Mesenchymal stem cell (in vitro differentiated cells and primary cell): ENCODE measurements at regions not wholly inside any gene's neighbourhood (a gene's known extent, or its start where the extent isn't known, plus 50 kb on each side); places are given as distances from the start of the nearest gene placed in this dataset.
A peak's percentile ranks its signal among the peaks of the same experiment; 100 is the strongest.

Experiments used
- DNase-seq: peaks from one replicate; pipeline ENCODE4 v3.0.0-alpha.2; 2013
- H2AFZ ChIP-seq: one replicate; pipeline ENCODE4 v1.6.1; 2013; ENCODE audit warnings: low read depth, mild to moderate bottlenecking, control low read depth, inconsistent platforms, low read length, moderate library complexity
- H2AK5ac ChIP-seq: 2 replicates; pipeline ENCODE4 v1.6.1; 2013; ENCODE audit warnings: low read length, moderate library complexity, mild to moderate bottlenecking, inconsistent platforms; ENCODE audit not compliant: severe bottlenecking
- H2BK120ac ChIP-seq: one replicate; pipeline ENCODE4 v1.6.1; 2013; ENCODE audit warnings: low read depth, mild to moderate bottlenecking, inconsistent platforms, low read length, moderate library complexity
- H2BK12ac ChIP-seq, 2 experiments: one replicate each; pipeline ENCODE4 v1.6.1; 2013; ENCODE audit warnings: inconsistent platforms in 2 of 2, low read length in 2 of 2, mild to moderate bottlenecking in 2 of 2, moderate library complexity in 2 of 2, control low read depth in 1 of 2
- H2BK15ac ChIP-seq: one replicate; pipeline ENCODE4 v1.6.1; 2013; ENCODE audit warnings: mild to moderate bottlenecking, low read depth, inconsistent platforms; ENCODE audit not compliant: poor library complexity, severe bottlenecking
- H2BK5ac ChIP-seq: 2 replicates; pipeline ENCODE4 v1.6.1; 2013; ENCODE audit warnings: low read depth, mild to moderate bottlenecking, low read length, control low read depth, inconsistent platforms; ENCODE audit not compliant: poor library complexity, severe bottlenecking
- H3K14ac ChIP-seq, 2 experiments: one replicate each; pipeline ENCODE4 v1.6.1; 2013; ENCODE audit warnings: inconsistent platforms in 2 of 2, low read length in 2 of 2, control low read depth in 1 of 2, mild to moderate bottlenecking in 1 of 2, moderate library complexity in 1 of 2
- H3K18ac ChIP-seq, 2 experiments: one replicate each; pipeline ENCODE4 v1.6.1; 2013; ENCODE audit warnings: inconsistent platforms in 2 of 2, low read length in 2 of 2, control low read depth in 1 of 2, low read depth in 1 of 2, mild to moderate bottlenecking in 1 of 2
- H3K23ac ChIP-seq, 2 experiments: one replicate each; pipeline ENCODE4 v1.6.1; 2013; ENCODE audit warnings: inconsistent platforms in 2 of 2, low read length in 2 of 2, mild to moderate bottlenecking in 2 of 2, moderate library complexity in 2 of 2, control low read depth in 1 of 2
- H3K27ac ChIP-seq: 2 replicates; pipeline ENCODE4 v1.5.1; 2013; ENCODE audit warnings: mild to moderate bottlenecking, moderate library complexity, low read length, control low read depth, inconsistent platforms; ENCODE audit not compliant: poor library complexity, severe bottlenecking
- H3K27me3 ChIP-seq, 2 experiments: 2 replicates each; pipeline versions ENCODE4 v1.6.1 to v1.7.0; 2013; ENCODE audit warnings: low read length in 2 of 2, mild to moderate bottlenecking in 2 of 2, moderate library complexity in 2 of 2, control low read depth in 1 of 2, inconsistent platforms in 1 of 2; ENCODE audit not compliant: control insufficient read depth in 1 of 2, insufficient read depth in 1 of 2
- H3K36me3 ChIP-seq, 2 experiments: 2 replicates each; pipeline versions ENCODE4 v1.6.1 to v1.7.0; 2013; ENCODE audit warnings: low read length in 2 of 2, control low read depth in 1 of 2, inconsistent platforms in 1 of 2, low read depth in 1 of 2, mild to moderate bottlenecking in 1 of 2; ENCODE audit not compliant: insufficient read depth in 2 of 2, control insufficient read depth in 1 of 2
- H3K4ac ChIP-seq, 2 experiments: one replicate each; pipeline ENCODE4 v1.6.1; 2013; ENCODE audit warnings: inconsistent platforms in 2 of 2, low read length in 2 of 2, mild to moderate bottlenecking in 2 of 2, moderate library complexity in 2 of 2, control low read depth in 1 of 2, low read depth in 1 of 2
- H3K4me1 ChIP-seq: 2 replicates; pipeline ENCODE4 v1.6.1; 2013; ENCODE audit warnings: low read depth, low read length, control low read depth; ENCODE audit not compliant: control insufficient read depth, insufficient read depth
- H3K4me2 ChIP-seq: 2 replicates; pipeline ENCODE4 v1.6.1; 2013; ENCODE audit warnings: low read length, mild to moderate bottlenecking, inconsistent platforms; ENCODE audit not compliant: poor library complexity, severe bottlenecking
- H3K4me3 ChIP-seq, 2 experiments: 2 replicates each; pipeline versions ENCODE4 v1.5.1 to v1.7.0; 2013; ENCODE audit warnings: low read length in 2 of 2, mild to moderate bottlenecking in 2 of 2, control low read depth in 1 of 2, low read depth in 1 of 2; ENCODE audit not compliant: insufficient read depth in 1 of 2
- H3K79me1 ChIP-seq: replicated peaks from 2 replicates; pipeline ENCODE4 v1.6.1; 2013; ENCODE audit warnings: mild to moderate bottlenecking, control low read depth, low read length, inconsistent platforms; ENCODE audit not compliant: poor library complexity, severe bottlenecking
- H3K9ac ChIP-seq: 2 replicates; pipeline ENCODE4 v1.7.0; 2013; ENCODE audit warnings: mild to moderate bottlenecking, low read length, moderate library complexity
- H3K9me3 ChIP-seq: 2 replicates; pipeline ENCODE4 v1.7.0; 2013; ENCODE audit warnings: mild to moderate bottlenecking, low read length; ENCODE audit not compliant: control insufficient read depth
- H4K8ac ChIP-seq: one replicate; pipeline ENCODE4 v1.6.1; 2013; ENCODE audit warnings: inconsistent platforms, mild to moderate bottlenecking, low read length, moderate library complexity
- H4K91ac ChIP-seq: one replicate; pipeline ENCODE4 v1.6.1; 2013; ENCODE audit warnings: mild to moderate bottlenecking, low read length, inconsistent platforms
- WGBS: methylation state at CpG from one replicate; pipeline ENCODE4 v1.1.7; 2013; ENCODE audit warnings: mixed read lengths; 5-methylcytosine and 5-hydroxymethylcytosine counted together

DNA sequence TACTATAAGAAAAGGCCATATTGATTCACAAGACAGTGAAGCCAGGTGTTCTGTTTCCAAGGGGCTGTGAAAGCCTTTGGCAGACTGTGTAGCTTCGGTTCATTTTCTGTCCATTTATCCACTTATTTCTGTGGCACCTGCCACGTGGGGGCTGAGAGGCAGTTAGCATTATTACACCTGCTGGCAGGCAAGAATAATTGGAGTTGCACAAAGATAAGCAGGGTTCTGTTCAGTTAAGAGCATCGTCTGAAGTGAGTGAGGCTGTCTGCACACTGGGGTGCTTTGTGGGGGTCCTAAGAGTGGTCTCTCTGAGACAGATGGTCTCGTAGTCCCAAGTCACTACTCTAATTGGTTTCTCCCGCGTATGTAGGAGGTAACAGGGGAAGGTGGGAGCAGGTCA lies 60.6 kb upstream of the CCN6 start:
- Histone ChIP-seq H3K4me2 (no peak overlapping the region), H3K18ac (no peak overlapping the region), H2BK120ac (no peak overlapping the region), H2AK5ac (no peak overlapping the region), H3K4me3 (no peak overlapping the region), H4K8ac (no peak overlapping the region), H3K4ac (no peak overlapping the region), H2BK15ac (no peak overlapping the region), H4K91ac (no peak overlapping the region), H3K4me1 (peaks cover 3% of the 10 kb centered on the region), H3K9me3 (no peaks in the 10 kb centered on the region), H2AFZ (no peak overlapping the region), H2BK12ac (no peak overlapping the region), H3K9ac (no peak overlapping the region), H3K79me1 (no peaks in the 10 kb centered on the region), H3K36me3 (no peaks in the 10 kb centered on the region), H3K23ac (no peak overlapping the region), H3K27ac (no peak overlapping the region), H3K14ac (no peak overlapping the region), H2BK5ac (no peak overlapping the region), H3K27me3 (no peaks in the 10 kb centered on the region)
- no peak for DNase-seq
- WGBS = 93% methylated on average over 6 of the region's 6 CpGs

- no peaks in the 10 kb centered on the region for H3K79me1 ChIP-seq
- no peak overlapping the region for H3K9ac ChIP-seq
- no peaks in the 10 kb centered on the region for H3K27me3 ChIP-seq
- no peak overlapping the region for H4K91ac ChIP-seq
- no peak overlapping the region for H2BK120ac ChIP-seq
- no peak overlapping the region for H2BK12ac ChIP-seq
- no peak overlapping the region for H3K4ac ChIP-seq
- H3K4me2 ChIP-seq = no peak overlapping the region
- no peak overlapping the region for H2BK5ac ChIP-seq
- H3K4me1 ChIP-seq = peaks cover 3% of the 10 kb centered on the region
- WGBS = 77% methylated on average over 6 of the region's 6 CpGs
- H3K36me3 ChIP-seq = no peaks in the 10 kb centered on the region
- H3K4me3 ChIP-seq = no peak overlapping the region
- no peak overlapping the region for H3K14ac ChIP-seq
- DNase-seq = no peak
- no peak overlapping the region for H2AK5ac ChIP-seq
- no peaks in the 10 kb centered on the region for H3K9me3 ChIP-seq
- H3K18ac ChIP-seq = no peak overlapping the region
- H2BK15ac ChIP-seq = no peak overlapping the region
- H4K8ac ChIP-seq = no peak overlapping the region
- H3K23ac ChIP-seq = no peak overlapping the region
- no peak overlapping the region for H2AFZ ChIP-seq
- H3K27ac ChIP-seq = no peak overlapping the region
Observed at GRCh38 chr6:111994791-111995190, 59.1 kb upstream of the CCN6 start.

DNA sequence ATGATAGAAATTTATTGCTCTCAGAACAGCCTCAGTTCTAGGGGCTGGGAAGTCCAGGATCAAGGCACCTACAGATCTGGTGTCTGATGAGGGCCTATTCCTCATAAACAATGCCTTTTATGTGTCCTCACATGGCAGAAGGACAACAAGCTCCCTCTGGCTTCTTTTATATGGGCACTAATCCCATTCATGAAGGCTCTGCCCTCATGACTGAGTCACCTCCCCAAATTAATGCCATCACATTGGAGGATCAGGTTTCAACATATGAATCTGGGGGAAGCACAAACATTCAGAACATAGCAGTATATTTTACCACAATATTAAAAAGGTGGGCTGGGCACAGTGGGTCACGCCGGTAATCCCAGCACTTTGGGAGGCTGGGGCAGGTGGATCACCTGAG lies 58.5 kb upstream of the CCN6 start:
- 96% methylated on average over 2 of the region's 2 CpGs for WGBS
- Histone ChIP-seq H4K91ac (no peak overlapping the region), H2BK12ac (no peak overlapping the region), H3K4me3 (no peak overlapping the region), H4K8ac (no peak overlapping the region), H2BK15ac (no peak overlapping the region), H3K9me3 (no peaks in the 10 kb centered on the region), H3K27ac (no peak overlapping the region), H2BK5ac (no peak overlapping the region), H3K18ac (no peak overlapping the region), H3K4me2 (no peak overlapping the region), H3K23ac (no peak overlapping the region), H2AFZ (no peak overlapping the region), H3K27me3 (no peaks in the 10 kb centered on the region), H2BK120ac (no peak overlapping the region), H3K9ac (no peak overlapping the region), H3K4ac (no peak overlapping the region), H2AK5ac (no peak overlapping the region), H3K4me1 (peaks cover 3% of the 10 kb centered on the region), H3K79me1 (no peaks in the 10 kb centered on the region), H3K36me3 (no peaks in the 10 kb centered on the region), H3K14ac (no peak overlapping the region)
- no peak for DNase-seq

DNA sequence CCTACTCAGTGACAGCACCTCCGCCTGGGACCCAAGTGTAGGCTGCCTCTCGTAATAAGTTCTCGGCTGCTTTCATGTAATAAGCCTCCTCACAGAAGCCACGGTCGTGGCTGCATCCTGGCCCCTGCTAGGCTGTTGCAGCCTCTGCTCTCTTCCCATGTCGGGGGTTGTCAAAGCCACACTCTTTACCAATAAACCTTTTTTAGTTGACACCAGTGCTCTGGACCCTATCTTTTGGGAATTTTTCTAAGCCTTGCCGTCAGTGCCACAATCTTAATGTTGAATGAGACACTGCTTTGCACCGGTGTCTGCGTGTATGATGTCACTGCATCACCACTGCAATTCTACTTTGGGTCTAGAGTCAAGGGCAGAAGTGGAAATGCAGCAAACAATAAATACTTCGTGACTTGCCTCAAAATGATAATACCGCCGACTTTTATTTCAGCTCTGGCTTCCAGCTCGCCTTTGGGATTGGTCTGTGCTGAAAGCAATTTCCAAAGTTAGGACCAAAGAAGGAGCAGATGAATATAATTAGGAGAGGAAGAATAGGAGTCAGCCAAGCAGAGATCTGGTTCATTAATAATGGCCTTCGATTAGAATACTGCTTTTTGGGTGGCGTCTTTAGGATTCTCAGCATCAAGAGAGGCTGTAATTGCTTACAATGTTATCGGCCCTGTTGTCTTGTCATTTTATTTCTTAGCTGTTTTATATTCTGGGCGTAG lies 57.6 kb upstream of the CCN6 start:
- peaks cover 0 to 4% of the 10 kb centered on the region in 2 experiments for H3K27me3 ChIP-seq
- H3K4me3 ChIP-seq = peak overlapping the region in 1 of 2 experiments; percentile 73
- H4K8ac ChIP-seq = no peak overlapping the region
- H4K91ac ChIP-seq = no peak overlapping the region
- H2BK5ac ChIP-seq = no peak overlapping the region
- no peak overlapping the region for H3K4ac ChIP-seq
- no peak for DNase-seq
- no peak overlapping the region for H3K27ac ChIP-seq
- H3K36me3 ChIP-seq = no peaks in the 10 kb centered on the region
- no peak overlapping the region for H2AFZ ChIP-seq
- H3K79me1 ChIP-seq = no peaks in the 10 kb centered on the region
- H3K18ac ChIP-seq = no peak overlapping the region
- whole genome bisulfite sequencing = 84% methylated on average over 17 of the region's 17 CpGs
- H3K14ac ChIP-seq = no peak overlapping the region
- H2BK15ac ChIP-seq = no peak overlapping the region
- no peaks in the 10 kb centered on the region for H3K9me3 ChIP-seq
- H3K4me2 ChIP-seq = no peak overlapping the region
- H3K23ac ChIP-seq = no peak overlapping the region
- peak overlapping the region; percentile 13 for H2AK5ac ChIP-seq
- no peak overlapping the region for H2BK120ac ChIP-seq
- H2BK12ac ChIP-seq = no peak overlapping the region
- peaks cover 3% of the 10 kb centered on the region for H3K4me1 ChIP-seq
- peak overlapping the region; percentile 81 for H3K9ac ChIP-seq
